ENCODE measurements at regions not wholly inside any gene's neighbourhood (a gene's known extent, or its start where the extent isn't known, plus 50 kb on each side); places are given as distances from the start of the nearest gene placed in this dataset.

- TF ChIP-seq, protein P1, sequence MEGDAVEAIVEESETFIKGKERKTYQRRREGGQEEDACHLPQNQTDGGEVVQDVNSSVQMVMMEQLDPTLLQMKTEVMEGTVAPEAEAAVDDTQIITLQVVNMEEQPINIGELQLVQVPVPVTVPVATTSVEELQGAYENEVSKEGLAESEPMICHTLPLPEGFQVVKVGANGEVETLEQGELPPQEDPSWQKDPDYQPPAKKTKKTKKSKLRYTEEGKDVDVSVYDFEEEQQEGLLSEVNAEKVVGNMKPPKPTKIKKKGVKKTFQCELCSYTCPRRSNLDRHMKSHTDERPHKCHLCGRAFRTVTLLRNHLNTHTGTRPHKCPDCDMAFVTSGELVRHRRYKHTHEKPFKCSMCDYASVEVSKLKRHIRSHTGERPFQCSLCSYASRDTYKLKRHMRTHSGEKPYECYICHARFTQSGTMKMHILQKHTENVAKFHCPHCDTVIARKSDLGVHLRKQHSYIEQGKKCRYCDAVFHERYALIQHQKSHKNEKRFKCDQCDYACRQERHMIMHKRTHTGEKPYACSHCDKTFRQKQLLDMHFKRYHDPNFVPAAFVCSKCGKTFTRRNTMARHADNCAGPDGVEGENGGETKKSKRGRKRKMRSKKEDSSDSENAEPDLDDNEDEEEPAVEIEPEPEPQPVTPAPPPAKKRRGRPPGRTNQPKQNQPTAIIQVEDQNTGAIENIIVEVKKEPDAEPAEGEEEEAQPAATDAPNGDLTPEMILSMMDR (IDR thresholded peaks at IDR 0.05) = no peak
- no peak for TF ChIP-seq POLR2A (IDR thresholded peaks at IDR 0.05)
These were observed 183.8 kb upstream of the SOX9 start for GRCh38 chr17:71936977-71937376.

Measured in ovary (tissue), 3 donors.